Mesenchymal stem cell (in vitro differentiated cells and primary cell): ENCODE measurements at regions not wholly inside any gene's neighbourhood (a gene's known extent, or its start where the extent isn't known, plus 50 kb on each side); places are given as distances from the start of the nearest gene placed in this dataset.

Experiments
- DNase-seq: peaks from one replicate; pipeline ENCODE4 v3.0.0-alpha.2; 2013
- H2AFZ ChIP-seq: one replicate; pipeline ENCODE4 v1.6.1; 2013; ENCODE audit warnings: low read depth, mild to moderate bottlenecking, control low read depth, inconsistent platforms, low read length, moderate library complexity
- H2AK5ac ChIP-seq: 2 replicates; pipeline ENCODE4 v1.6.1; 2013; ENCODE audit warnings: low read length, moderate library complexity, mild to moderate bottlenecking, inconsistent platforms; ENCODE audit not compliant: severe bottlenecking
- H2BK120ac ChIP-seq: one replicate; pipeline ENCODE4 v1.6.1; 2013; ENCODE audit warnings: low read depth, mild to moderate bottlenecking, inconsistent platforms, low read length, moderate library complexity
- H2BK12ac ChIP-seq, 2 experiments: one replicate each; pipeline ENCODE4 v1.6.1; 2013; ENCODE audit warnings: inconsistent platforms in 2 of 2, low read length in 2 of 2, mild to moderate bottlenecking in 2 of 2, moderate library complexity in 2 of 2, control low read depth in 1 of 2
- H2BK15ac ChIP-seq: one replicate; pipeline ENCODE4 v1.6.1; 2013; ENCODE audit warnings: mild to moderate bottlenecking, low read depth, inconsistent platforms; ENCODE audit not compliant: poor library complexity, severe bottlenecking
- H2BK5ac ChIP-seq: 2 replicates; pipeline ENCODE4 v1.6.1; 2013; ENCODE audit warnings: low read depth, mild to moderate bottlenecking, low read length, control low read depth, inconsistent platforms; ENCODE audit not compliant: poor library complexity, severe bottlenecking
- H3K14ac ChIP-seq, 2 experiments: one replicate each; pipeline ENCODE4 v1.6.1; 2013; ENCODE audit warnings: inconsistent platforms in 2 of 2, low read length in 2 of 2, control low read depth in 1 of 2, mild to moderate bottlenecking in 1 of 2, moderate library complexity in 1 of 2
- H3K18ac ChIP-seq, 2 experiments: one replicate each; pipeline ENCODE4 v1.6.1; 2013; ENCODE audit warnings: inconsistent platforms in 2 of 2, low read length in 2 of 2, control low read depth in 1 of 2, low read depth in 1 of 2, mild to moderate bottlenecking in 1 of 2
- H3K23ac ChIP-seq, 2 experiments: one replicate each; pipeline ENCODE4 v1.6.1; 2013; ENCODE audit warnings: inconsistent platforms in 2 of 2, low read length in 2 of 2, mild to moderate bottlenecking in 2 of 2, moderate library complexity in 2 of 2, control low read depth in 1 of 2
- H3K27ac ChIP-seq: 2 replicates; pipeline ENCODE4 v1.5.1; 2013; ENCODE audit warnings: mild to moderate bottlenecking, moderate library complexity, low read length, control low read depth, inconsistent platforms; ENCODE audit not compliant: poor library complexity, severe bottlenecking
- H3K27me3 ChIP-seq, 2 experiments: 2 replicates each; pipeline versions ENCODE4 v1.6.1 to v1.7.0; 2013; ENCODE audit warnings: low read length in 2 of 2, mild to moderate bottlenecking in 2 of 2, moderate library complexity in 2 of 2, control low read depth in 1 of 2, inconsistent platforms in 1 of 2; ENCODE audit not compliant: control insufficient read depth in 1 of 2, insufficient read depth in 1 of 2
- H3K36me3 ChIP-seq, 2 experiments: 2 replicates each; pipeline versions ENCODE4 v1.6.1 to v1.7.0; 2013; ENCODE audit warnings: low read length in 2 of 2, control low read depth in 1 of 2, inconsistent platforms in 1 of 2, low read depth in 1 of 2, mild to moderate bottlenecking in 1 of 2; ENCODE audit not compliant: insufficient read depth in 2 of 2, control insufficient read depth in 1 of 2
- H3K4ac ChIP-seq, 2 experiments: one replicate each; pipeline ENCODE4 v1.6.1; 2013; ENCODE audit warnings: inconsistent platforms in 2 of 2, low read length in 2 of 2, mild to moderate bottlenecking in 2 of 2, moderate library complexity in 2 of 2, control low read depth in 1 of 2, low read depth in 1 of 2
- H3K4me1 ChIP-seq: 2 replicates; pipeline ENCODE4 v1.6.1; 2013; ENCODE audit warnings: low read depth, low read length, control low read depth; ENCODE audit not compliant: control insufficient read depth, insufficient read depth
- H3K4me2 ChIP-seq: 2 replicates; pipeline ENCODE4 v1.6.1; 2013; ENCODE audit warnings: low read length, mild to moderate bottlenecking, inconsistent platforms; ENCODE audit not compliant: poor library complexity, severe bottlenecking
- H3K4me3 ChIP-seq, 2 experiments: 2 replicates each; pipeline versions ENCODE4 v1.5.1 to v1.7.0; 2013; ENCODE audit warnings: low read length in 2 of 2, mild to moderate bottlenecking in 2 of 2, control low read depth in 1 of 2, low read depth in 1 of 2; ENCODE audit not compliant: insufficient read depth in 1 of 2
- H3K79me1 ChIP-seq: replicated peaks from 2 replicates; pipeline ENCODE4 v1.6.1; 2013; ENCODE audit warnings: mild to moderate bottlenecking, control low read depth, low read length, inconsistent platforms; ENCODE audit not compliant: poor library complexity, severe bottlenecking
- H3K9ac ChIP-seq: 2 replicates; pipeline ENCODE4 v1.7.0; 2013; ENCODE audit warnings: mild to moderate bottlenecking, low read length, moderate library complexity
- H3K9me3 ChIP-seq: 2 replicates; pipeline ENCODE4 v1.7.0; 2013; ENCODE audit warnings: mild to moderate bottlenecking, low read length; ENCODE audit not compliant: control insufficient read depth
- H4K8ac ChIP-seq: one replicate; pipeline ENCODE4 v1.6.1; 2013; ENCODE audit warnings: inconsistent platforms, mild to moderate bottlenecking, low read length, moderate library complexity
- H4K91ac ChIP-seq: one replicate; pipeline ENCODE4 v1.6.1; 2013; ENCODE audit warnings: mild to moderate bottlenecking, low read length, inconsistent platforms
- WGBS: methylation state at CpG from one replicate; pipeline ENCODE4 v1.1.7; 2013; ENCODE audit warnings: mixed read lengths; 5-methylcytosine and 5-hydroxymethylcytosine counted together

DNA sequence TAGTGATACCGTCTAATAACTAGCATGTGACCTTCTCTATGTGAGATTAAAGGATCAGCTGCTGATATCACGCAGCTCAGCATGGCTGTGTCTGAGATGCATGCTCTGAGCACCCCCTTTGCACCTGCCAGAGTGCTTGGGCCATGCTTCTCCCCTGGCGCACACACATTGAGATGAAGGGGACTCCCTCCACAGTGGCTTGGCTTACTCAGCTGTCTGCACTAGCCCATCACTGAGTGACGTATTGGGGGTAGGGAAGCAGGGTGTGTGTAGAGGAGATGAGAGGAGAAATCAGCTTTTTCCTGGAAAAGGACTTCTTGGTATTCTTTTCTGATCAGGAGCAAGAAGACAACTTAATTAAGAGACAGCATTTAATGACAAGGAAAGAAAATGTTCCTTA, 216.5 kb downstream of the BLID start:
- Histone ChIP-seq H2BK5ac (no peak overlapping the region), H3K9ac (no peak overlapping the region), H2AFZ (no peak overlapping the region), H3K4me3 (no peak overlapping the region), H2BK12ac (no peak overlapping the region), H2BK15ac (no peak overlapping the region), H2BK120ac (no peak overlapping the region), H3K27ac (no peak overlapping the region), H3K27me3 (no peaks in the 10 kb centered on the region), H3K4me1 (no peaks in the 10 kb centered on the region), H4K8ac (no peak overlapping the region), H3K4me2 (no peak overlapping the region), H3K36me3 (no peaks in the 10 kb centered on the region), H3K4ac (no peak overlapping the region), H3K14ac (no peak overlapping the region), H3K79me1 (no peaks in the 10 kb centered on the region), H4K91ac (no peak overlapping the region), H3K9me3 (no peaks in the 10 kb centered on the region), H2AK5ac (no peak overlapping the region), H3K23ac (no peak overlapping the region), H3K18ac (no peak overlapping the region)
- WGBS, result 93% methylated on average over 4 of the region's 4 CpGs
- DNase-seq, result no peak

DNA sequence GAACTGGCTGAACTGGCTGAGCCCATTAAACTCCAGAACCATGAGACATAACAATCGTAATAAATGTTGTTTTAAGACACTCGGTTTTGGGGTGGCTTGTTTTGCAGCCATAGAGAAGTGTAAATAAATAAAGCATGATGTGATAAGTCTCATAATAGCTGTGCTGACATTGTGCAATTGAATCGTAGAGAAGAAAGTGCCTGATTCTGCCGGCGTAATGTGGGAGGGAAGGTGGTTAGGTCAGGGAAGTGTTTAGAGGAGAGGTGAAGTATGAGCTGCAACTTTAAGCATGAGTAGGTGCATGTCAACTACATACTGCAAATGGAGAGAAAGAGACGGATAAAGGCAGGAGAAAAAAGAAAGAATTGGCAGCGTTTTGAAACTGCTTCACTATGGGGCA, 217.1 kb downstream of the BLID start:
- no peak overlapping the region for H3K4ac ChIP-seq
- H3K27ac ChIP-seq, result no peak overlapping the region
- H3K14ac ChIP-seq, result no peak overlapping the region
- H3K4me2 ChIP-seq, result no peak overlapping the region
- H3K4me1 ChIP-seq, result no peaks in the 10 kb centered on the region
- H3K23ac ChIP-seq, result no peak overlapping the region
- no peaks in the 10 kb centered on the region for H3K27me3 ChIP-seq
- H3K79me1 ChIP-seq, result no peaks in the 10 kb centered on the region
- H4K91ac ChIP-seq, result no peak overlapping the region
- no peak overlapping the region for H2BK5ac ChIP-seq
- WGBS, result 95% methylated on average over 7 of the region's 7 CpGs
- no peak for DNase-seq
- no peak overlapping the region for H2AFZ ChIP-seq
- H2BK15ac ChIP-seq, result no peak overlapping the region
- no peak overlapping the region for H3K9ac ChIP-seq
- no peak overlapping the region for H2BK120ac ChIP-seq
- H3K4me3 ChIP-seq, result no peak overlapping the region
- H4K8ac ChIP-seq, result no peak overlapping the region
- H2AK5ac ChIP-seq, result no peak overlapping the region
- H3K18ac ChIP-seq, result no peak overlapping the region
- no peaks in the 10 kb centered on the region for H3K36me3 ChIP-seq
- no peaks in the 10 kb centered on the region for H3K9me3 ChIP-seq
- H2BK12ac ChIP-seq, result no peak overlapping the region

DNA sequence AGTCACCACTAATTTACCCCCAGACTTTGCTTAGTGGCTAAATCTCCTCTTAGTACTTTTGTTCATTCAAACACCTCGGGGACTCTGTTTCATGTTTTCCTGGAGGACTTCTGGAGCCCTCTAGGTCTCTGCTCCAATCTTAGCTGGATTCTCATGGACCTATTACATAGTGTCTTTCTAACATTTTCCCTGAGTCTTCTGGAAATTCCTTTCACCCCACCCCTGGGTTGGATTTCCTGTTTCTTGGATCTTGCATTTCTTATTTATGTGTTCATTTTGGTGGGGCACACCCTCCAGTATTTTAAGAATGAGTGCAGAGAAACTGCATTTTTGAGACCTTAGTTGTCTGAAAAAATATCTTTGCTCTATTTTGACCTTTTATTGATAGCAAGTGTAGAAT, 220.1 kb downstream of the BLID start:
- Histone ChIP-seq H4K8ac (no peak overlapping the region), H3K27ac (no peak overlapping the region), H2AFZ (no peak overlapping the region), H3K23ac (no peak overlapping the region), H3K36me3 (no peaks in the 10 kb centered on the region), H3K27me3 (no peaks in the 10 kb centered on the region), H3K9ac (peak overlapping the region; percentile 17), H3K14ac (no peak overlapping the region), H2AK5ac (no peak overlapping the region), H3K9me3 (no peaks in the 10 kb centered on the region), H4K91ac (no peak overlapping the region), H3K18ac (no peak overlapping the region), H2BK120ac (no peak overlapping the region), H3K4me2 (no peak overlapping the region), H3K4me3 (no peak overlapping the region), H2BK5ac (no peak overlapping the region), H3K4ac (no peak overlapping the region), H3K79me1 (no peaks in the 10 kb centered on the region), H3K4me1 (no peaks in the 10 kb centered on the region), H2BK15ac (no peak overlapping the region), H2BK12ac (no peak overlapping the region)
- DNase-seq, result peak; percentile 37
- WGBS, result 47% methylated on average over 1 of the region's 1 CpG

DNA sequence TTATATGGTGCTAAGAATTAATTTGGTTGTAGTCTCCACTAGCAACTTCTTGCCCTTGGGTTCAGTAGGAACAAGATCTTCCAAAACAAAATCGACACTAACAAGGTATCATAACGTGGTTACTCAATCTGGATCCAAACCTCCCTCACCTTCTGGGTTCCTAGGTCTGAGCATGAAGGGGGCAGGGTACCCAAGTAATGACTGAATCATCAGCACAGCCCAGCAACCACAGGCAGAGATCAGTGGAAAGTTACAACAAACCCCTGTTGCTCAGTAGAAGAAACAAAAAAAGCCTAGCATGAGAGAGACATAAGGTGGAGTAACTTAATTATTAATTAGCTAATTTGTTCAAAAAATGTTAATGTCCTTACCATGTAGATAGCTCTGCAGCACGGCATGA, 221.4 kb downstream of the BLID start:
- H3K4me2 ChIP-seq, result no peak overlapping the region
- no peaks in the 10 kb centered on the region for H3K79me1 ChIP-seq
- H3K27me3 ChIP-seq, result no peaks in the 10 kb centered on the region
- peak overlapping the region; percentile 39 for H2AFZ ChIP-seq
- no peak overlapping the region for H2BK15ac ChIP-seq
- H3K4me3 ChIP-seq, result no peak overlapping the region
- H3K36me3 ChIP-seq, result no peaks in the 10 kb centered on the region
- H2AK5ac ChIP-seq, result no peak overlapping the region
- H2BK12ac ChIP-seq, result no peak overlapping the region
- 71% methylated on average over 3 of the region's 3 CpGs for WGBS
- H3K23ac ChIP-seq, result no peak overlapping the region
- no peak overlapping the region for H4K91ac ChIP-seq
- DNase-seq, result peak; percentile 48
- no peaks in the 10 kb centered on the region for H3K4me1 ChIP-seq
- no peak overlapping the region for H2BK120ac ChIP-seq
- peak overlapping the region; percentile 7 for H3K9ac ChIP-seq
- H3K18ac ChIP-seq, result peak overlapping the region in 1 of 2 experiments; percentile 38
- H3K4ac ChIP-seq, result no peak overlapping the region
- H3K14ac ChIP-seq, result no peak overlapping the region
- no peak overlapping the region for H2BK5ac ChIP-seq
- H3K27ac ChIP-seq, result no peak overlapping the region
- H3K9me3 ChIP-seq, result no peaks in the 10 kb centered on the region
- no peak overlapping the region for H4K8ac ChIP-seq
